SK-N-SH treated with all-trans-retinoic acid at 6 μM for 48 hours (cell line): ENCODE measurements at regions not wholly inside any gene's neighbourhood (a gene's known extent, or its start where the extent isn't known, plus 50 kb on each side); places are given as distances from the start of the nearest gene placed in this dataset.

Experiments used
- ARNTL ChIP-seq: fragments of 450-650 bp; formaldehyde crosslinking; IDR thresholded peaks from 2 replicates; pipeline ENCODE4 v1.5.0; 2020; ENCODE audit warnings: low read depth, mild to moderate bottlenecking, moderate library complexity, borderline replicate concordance
- GLIS3 ChIP-seq: fragments of 250-450 bp; sonication (Bioruptor Pico); IDR thresholded peaks from 2 replicates; pipeline ENCODE4 v1.5.0; 2020; ENCODE audit warnings: mild to moderate bottlenecking, moderate library complexity
- PATZ1 ChIP-seq: fragments of 250-450 bp; sonication (Bioruptor Pico); IDR thresholded peaks from 2 replicates; pipeline ENCODE4 v1.8.0; 2020; ENCODE audit warnings: mild to moderate bottlenecking, moderate library complexity, borderline replicate concordance
- PPARA ChIP-seq: fragments of 250-450 bp; sonication (Bioruptor Pico); IDR thresholded peaks from 2 replicates; pipeline ENCODE4 v1.5.0; 2020; ENCODE audit warnings: mild to moderate bottlenecking, borderline replicate concordance
- RARB ChIP-seq: fragments of 250-450 bp; sonication (Bioruptor Pico); IDR thresholded peaks from 2 replicates; pipeline ENCODE4 v1.8.0; 2021; ENCODE audit warnings: mild to moderate bottlenecking, moderate library complexity
- SNAI2 ChIP-seq: fragments of 250-450 bp; sonication (Bioruptor Pico); IDR thresholded peaks from 2 replicates; pipeline ENCODE4 v1.5.0; 2020; ENCODE audit warnings: mild to moderate bottlenecking, moderate library complexity
- TSHZ2 ChIP-seq: fragments of 250-450 bp; sonication (Bioruptor Pico); IDR thresholded peaks from 2 replicates; pipeline ENCODE4 v1.5.0; 2020; ENCODE audit warnings: mild to moderate bottlenecking, moderate library complexity
- ZC3H10 ChIP-seq: fragments of 250-450 bp; sonication (Bioruptor Pico); IDR thresholded peaks from 2 replicates; pipeline ENCODE4 v1.5.1; 2021; ENCODE audit warnings: mild to moderate bottlenecking, moderate library complexity
- ZFP3 ChIP-seq: fragments of 250-450 bp; sonication (Bioruptor Pico); IDR thresholded peaks from 2 replicates; pipeline ENCODE4 v1.5.0; 2020; ENCODE audit warnings: mild to moderate bottlenecking, moderate library complexity
- ZFP30 ChIP-seq: fragments of 450-650 bp; formaldehyde crosslinking; IDR thresholded peaks from 2 replicates; pipeline ENCODE4 v1.5.0; 2022; ENCODE audit warnings: mild to moderate bottlenecking, moderate library complexity
- ZNF565 ChIP-seq: fragments of 450-650 bp; formaldehyde crosslinking; conservative IDR thresholded peaks from 2 replicates; pipeline ENCODE4 v1.5.0; 2020; ENCODE audit warnings: low read depth, mild to moderate bottlenecking, moderate library complexity
- ZNF70 ChIP-seq: fragments of 450-650 bp; formaldehyde crosslinking; IDR thresholded peaks from 2 replicates; pipeline ENCODE4 v1.5.0; 2020; ENCODE audit warnings: mild to moderate bottlenecking, moderate library complexity
- ZNF8 ChIP-seq: fragments of 450-650 bp; formaldehyde crosslinking; IDR thresholded peaks from 2 replicates; pipeline ENCODE4 v1.5.0; 2020; ENCODE audit warnings: mild to moderate bottlenecking, moderate library complexity
- TF ChIP-seq, protein P1 (sequence below): fragments of 250-450 bp; sonication (Bioruptor Pico); IDR thresholded peaks from 2 replicates; pipeline ENCODE4 v1.5.1; 2020; ENCODE audit warnings: low read depth, mild to moderate bottlenecking, moderate library complexity

DNA sequence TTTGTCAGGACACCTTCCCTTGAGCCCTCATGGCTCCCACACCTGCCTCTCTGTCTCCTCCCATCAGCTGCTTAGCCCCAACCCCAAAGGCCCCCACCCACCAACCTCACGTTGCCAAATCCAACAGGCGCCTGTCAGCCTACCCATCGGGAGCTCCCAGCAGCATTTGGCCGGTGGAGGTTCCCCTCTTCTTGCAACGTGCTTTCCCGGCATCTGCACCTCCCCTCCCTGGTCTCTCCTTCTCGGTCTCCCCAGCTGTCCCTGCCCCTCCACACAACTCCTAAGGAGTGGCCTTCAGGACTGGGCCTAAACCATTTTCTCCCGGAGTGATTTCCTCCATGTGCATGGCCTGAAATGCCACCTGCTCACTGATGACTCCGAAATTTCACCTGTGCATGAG is 71.9 kb downstream of the KLHDC7A start:
- TF ChIP-seq ZFP3 (no peak), TSHZ2 (CRISPR knock-in tag) (no peak), PATZ1 (CRISPR knock-in tag) (no peak), ZFP30 (CRISPR knock-in tag) (no peak), PPARA (CRISPR knock-in tag) (no peak), RARB (CRISPR knock-in tag) (no peak), ZNF8 (no peak), ARNTL (CRISPR knock-in tag) (no peak), SNAI2 (no peak), ZC3H10 (CRISPR knock-in tag) (no peak), ZNF565 (CRISPR knock-in tag) (no peak), ZNF70 (no peak), GLIS3 (CRISPR knock-in tag) (no peak)
- TF ChIP-seq, protein P1, sequence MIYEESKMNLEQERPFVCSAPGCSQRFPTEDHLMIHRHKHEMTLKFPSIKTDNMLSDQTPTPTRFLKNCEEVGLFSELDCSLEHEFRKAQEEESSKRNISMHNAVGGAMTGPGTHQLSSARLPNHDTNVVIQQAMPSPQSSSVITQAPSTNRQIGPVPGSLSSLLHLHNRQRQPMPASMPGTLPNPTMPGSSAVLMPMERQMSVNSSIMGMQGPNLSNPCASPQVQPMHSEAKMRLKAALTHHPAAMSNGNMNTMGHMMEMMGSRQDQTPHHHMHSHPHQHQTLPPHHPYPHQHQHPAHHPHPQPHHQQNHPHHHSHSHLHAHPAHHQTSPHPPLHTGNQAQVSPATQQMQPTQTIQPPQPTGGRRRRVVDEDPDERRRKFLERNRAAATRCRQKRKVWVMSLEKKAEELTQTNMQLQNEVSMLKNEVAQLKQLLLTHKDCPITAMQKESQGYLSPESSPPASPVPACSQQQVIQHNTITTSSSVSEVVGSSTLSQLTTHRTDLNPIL (CRISPR knock-in tag): no peak
